Activated CD4-positive, alpha-beta T cell treated with anti-CD3 and anti-CD28 coated beads for 48 hours (primary cell): ENCODE measurements at regions not wholly inside any gene's neighbourhood (a gene's known extent, or its start where the extent isn't known, plus 50 kb on each side); places are given as distances from the start of the nearest gene placed in this dataset.
"Not testable (repeated sequence)": the region's sequence is repeated elsewhere in the genome, so short reads cannot be mapped to it uniquely, and the experiment has no call there.

Experiments used
- DNase-seq: peaks from one replicate; pipeline ENCODE4 v3.0.0-alpha.2; 2020

GRCh38 chr1:234810726-234811125 is 200.7 kb upstream of the IRF2BP2 start:
- DNase-seq: not testable (repeated sequence)

GRCh38 chr1:234809854-234810245 is 199.9 kb upstream of the IRF2BP2 start:
- not testable (repeated sequence) for DNase-seq

- DNase-seq: not testable (repeated sequence)
Observed at GRCh38 chr1:234808943-234809853, 199.2 kb upstream of the IRF2BP2 start.

GRCh38 chr1:234808459-234808858 is 198.5 kb upstream of the IRF2BP2 start:
- DNase-seq: not testable (repeated sequence)

- not testable (repeated sequence) for DNase-seq
Observed at GRCh38 chr1:234807705-234808104, 197.7 kb upstream of the IRF2BP2 start.

- DNase-seq: not testable (repeated sequence)
Observed at GRCh38 chr1:234802586-234802985, 192.6 kb upstream of the IRF2BP2 start.

GRCh38 chr1:234801636-234802035 is 191.7 kb upstream of the IRF2BP2 start:
- DNase-seq: not testable (repeated sequence)

GRCh38 chr1:234801147-234801546 is 191.2 kb upstream of the IRF2BP2 start:
- not testable (repeated sequence) for DNase-seq

- DNase-seq: not testable (repeated sequence)
Observed at GRCh38 chr1:234800563-234800962, 190.6 kb upstream of the IRF2BP2 start.

GRCh38 chr1:234799021-234799689 is 189.2 kb upstream of the IRF2BP2 start:
- DNase-seq: not testable (repeated sequence)

- not testable (repeated sequence) for DNase-seq
Observed at GRCh38 chr1:234797216-234797615, 187.2 kb upstream of the IRF2BP2 start.

GRCh38 chr1:234796438-234796792 is 186.4 kb upstream of the IRF2BP2 start:
- not testable (repeated sequence) for DNase-seq

GRCh38 chr1:234795711-234796437 is 185.9 kb upstream of the IRF2BP2 start:
- DNase-seq: not testable (repeated sequence)

- not testable (repeated sequence) for DNase-seq
Observed at GRCh38 chr1:234795007-234795406, 185.0 kb upstream of the IRF2BP2 start.

GRCh38 chr1:234794452-234794851 is 184.5 kb upstream of the IRF2BP2 start:
- DNase-seq: not testable (repeated sequence)

- not testable (repeated sequence) for DNase-seq
Observed at GRCh38 chr1:234793924-234794323, 183.9 kb upstream of the IRF2BP2 start.

GRCh38 chr1:234792221-234792864 is 182.4 kb upstream of the IRF2BP2 start:
- not testable (repeated sequence) for DNase-seq

- not testable (repeated sequence) for DNase-seq
Observed at GRCh38 chr1:234791615-234792014, 181.6 kb upstream of the IRF2BP2 start.

GRCh38 chr1:234790333-234790732 is 180.4 kb upstream of the IRF2BP2 start:
- DNase-seq: not testable (repeated sequence)

- not testable (repeated sequence) for DNase-seq
Observed at GRCh38 chr1:234787011-234787584, 177.1 kb upstream of the IRF2BP2 start.

GRCh38 chr1:234785922-234786321 is 175.9 kb upstream of the IRF2BP2 start:
- DNase-seq: not testable (repeated sequence)

GRCh38 chr1:234785471-234785919 is 175.5 kb upstream of the IRF2BP2 start:
- DNase-seq: not testable (repeated sequence)
